Fibroblast of peridontal ligament (primary cell): ENCODE measurements at regions not wholly inside any gene's neighbourhood (a gene's known extent, or its start where the extent isn't known, plus 50 kb on each side); places are given as distances from the start of the nearest gene placed in this dataset.
"Not testable (repeated sequence)": the region's sequence is repeated elsewhere in the genome, so short reads cannot be mapped to it uniquely, and the experiment has no call there.

ENCODE experiments used
- DNase-seq: peaks from one replicate; pipeline ENCODE4 v3.0.0-alpha.2; 2010; ENCODE audit errors: extremely low read depth

DNA sequence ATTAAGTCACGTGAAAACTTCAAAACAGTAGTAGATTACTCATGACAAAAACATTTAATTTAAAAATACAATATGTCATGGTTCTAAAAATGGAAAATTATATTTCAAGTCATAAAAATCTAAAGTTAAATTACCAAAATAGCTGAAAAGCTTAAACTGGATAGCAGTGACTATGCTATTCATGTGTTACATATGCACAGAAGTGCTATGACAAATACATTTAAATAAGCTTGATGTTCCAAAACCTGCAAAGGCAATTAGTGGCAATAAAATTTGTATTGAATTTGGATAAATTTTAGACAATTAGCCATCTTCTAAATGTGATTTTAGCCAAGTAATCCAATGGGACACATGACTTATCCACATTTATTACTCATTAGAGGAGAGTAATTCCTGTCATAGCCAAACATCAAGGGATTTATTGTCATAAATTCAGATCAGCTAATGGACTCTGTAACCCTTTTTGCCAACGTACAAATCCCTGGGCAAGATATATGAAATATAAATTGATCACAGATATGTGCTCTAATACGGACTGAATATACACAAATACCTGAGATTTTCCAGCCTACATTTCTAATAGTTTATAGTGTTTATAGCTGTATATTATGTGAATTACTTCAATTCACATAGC, 419.4 kb downstream of the ISL1 start:
- DNase-seq = no peak

DNA sequence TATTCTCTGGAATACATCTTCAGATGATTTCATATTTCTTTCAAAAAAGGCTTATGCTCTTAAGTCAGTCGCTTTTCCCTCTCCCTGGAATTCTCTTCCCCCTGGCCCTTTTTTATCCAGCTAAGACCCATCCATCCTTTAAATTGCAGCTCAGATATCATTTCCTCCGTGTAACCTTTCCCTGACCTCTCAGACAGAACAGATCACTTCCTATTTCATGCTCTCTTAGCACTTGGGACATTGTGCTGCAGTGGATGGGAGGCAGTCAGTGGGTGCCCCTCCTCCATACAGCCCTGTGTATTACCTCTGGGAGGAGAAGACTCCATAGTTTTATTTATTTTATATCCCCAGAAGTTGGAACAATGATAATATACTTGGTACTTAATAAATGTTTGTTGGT, 423.4 kb downstream of the ISL1 start:
- no peak for DNase-seq

DNA sequence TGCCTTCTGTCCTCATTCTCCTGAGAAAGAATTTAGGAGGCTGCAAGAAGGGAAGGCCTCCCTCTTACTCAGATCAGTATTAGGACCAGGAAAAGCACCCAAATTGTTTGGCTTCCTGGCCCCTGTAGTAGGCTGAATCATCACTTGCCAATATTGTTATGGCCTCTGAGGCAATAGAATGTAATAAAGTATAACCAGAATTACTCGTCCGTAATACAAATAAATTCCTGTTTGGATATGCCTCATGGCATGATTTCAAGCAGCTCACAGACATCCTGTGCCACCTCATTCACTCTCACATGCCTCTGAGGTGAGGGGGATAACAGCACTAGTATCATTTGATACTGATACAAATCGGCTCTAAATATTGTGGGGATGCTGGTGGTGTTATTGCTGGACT, 427.3 kb downstream of the ISL1 start:
- no peak for DNase-seq

DNA sequence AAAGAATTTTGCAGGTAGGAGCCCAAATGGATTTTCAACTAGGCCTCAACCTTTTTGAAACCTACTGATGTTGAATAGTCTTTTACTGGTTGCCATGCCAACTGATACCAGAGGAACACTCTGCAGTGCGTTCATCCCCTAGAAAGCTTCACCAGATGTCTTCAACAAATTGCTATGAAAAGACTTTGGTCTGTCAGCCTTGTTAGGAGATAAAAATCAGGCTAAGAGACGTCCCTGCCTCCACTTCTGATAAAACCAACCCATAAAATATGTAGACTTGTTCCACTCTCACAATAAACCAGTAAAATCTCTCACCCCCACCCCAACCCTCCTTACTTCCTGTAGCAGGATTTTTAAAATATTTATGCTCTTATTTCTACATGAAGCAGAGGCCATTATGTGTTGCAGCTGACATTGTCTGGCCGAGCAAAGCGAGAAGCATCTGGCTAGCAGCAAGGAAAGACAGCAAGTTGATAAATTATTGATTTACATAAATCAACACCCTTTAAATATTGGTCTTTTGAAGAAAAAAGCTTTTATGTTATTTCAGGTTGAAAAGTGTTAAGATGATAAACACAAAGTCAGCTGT, 428.7 kb downstream of the ISL1 start:
- no peak for DNase-seq

DNA sequence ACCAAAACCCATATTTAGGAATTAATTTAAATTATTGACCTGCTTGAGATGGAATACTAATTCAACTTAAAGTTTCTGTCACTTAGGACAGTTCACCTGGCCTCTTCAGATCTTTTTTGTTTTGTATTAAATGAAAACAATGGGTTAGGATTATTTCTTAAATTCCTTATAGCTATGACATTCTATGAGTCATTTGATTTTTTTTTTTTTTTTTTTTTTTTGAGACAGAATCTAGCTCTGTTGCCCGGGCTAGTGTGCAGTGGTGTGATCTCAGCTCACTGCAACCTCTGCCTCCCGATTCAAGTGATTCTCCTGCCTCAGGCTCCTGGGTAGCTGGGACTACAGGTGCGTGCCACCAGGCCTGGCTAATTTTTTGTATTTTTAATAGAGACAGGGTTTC, 431.6 kb downstream of the ISL1 start:
- DNase-seq = not testable (repeated sequence)

DNA sequence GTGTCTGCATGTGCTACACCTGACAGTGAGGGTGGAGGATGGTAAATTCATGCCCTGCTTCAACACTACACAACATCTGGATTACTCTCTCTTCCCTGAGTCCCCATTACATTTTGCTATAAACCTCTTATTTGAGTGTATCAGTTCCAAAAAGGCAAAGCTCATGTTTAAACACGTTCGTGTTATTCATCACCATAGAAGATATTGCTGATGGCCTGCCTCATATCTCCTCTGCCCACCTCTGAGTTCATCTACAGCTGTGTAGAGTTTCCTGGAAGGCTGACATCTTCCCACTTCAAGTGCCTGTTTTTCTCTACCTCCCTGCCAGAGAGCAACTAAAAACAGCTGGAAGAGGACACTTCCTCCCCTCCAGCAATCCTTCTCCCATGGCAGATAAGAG, 433.2 kb downstream of the ISL1 start:
- DNase-seq = no peak

DNA sequence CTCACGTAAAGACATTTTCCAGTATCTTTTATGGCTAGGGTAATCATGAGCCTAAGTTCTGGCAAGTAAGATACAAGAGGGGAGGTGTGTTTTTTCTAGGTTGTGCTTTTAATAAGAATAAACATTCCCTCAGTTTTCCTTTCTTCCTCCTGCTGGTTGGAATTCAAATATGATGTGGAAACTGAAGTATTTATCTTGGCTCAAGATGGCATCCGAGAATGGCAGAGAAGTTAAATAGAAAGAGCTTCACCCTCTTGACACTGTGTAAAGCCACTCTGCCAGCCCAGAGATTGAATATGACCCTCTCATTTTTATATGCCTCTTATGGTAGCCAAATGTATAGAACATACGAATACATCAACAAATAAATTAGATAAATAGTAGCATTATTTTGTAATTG, 438.4 kb downstream of the ISL1 start:
- no peak for DNase-seq

DNA sequence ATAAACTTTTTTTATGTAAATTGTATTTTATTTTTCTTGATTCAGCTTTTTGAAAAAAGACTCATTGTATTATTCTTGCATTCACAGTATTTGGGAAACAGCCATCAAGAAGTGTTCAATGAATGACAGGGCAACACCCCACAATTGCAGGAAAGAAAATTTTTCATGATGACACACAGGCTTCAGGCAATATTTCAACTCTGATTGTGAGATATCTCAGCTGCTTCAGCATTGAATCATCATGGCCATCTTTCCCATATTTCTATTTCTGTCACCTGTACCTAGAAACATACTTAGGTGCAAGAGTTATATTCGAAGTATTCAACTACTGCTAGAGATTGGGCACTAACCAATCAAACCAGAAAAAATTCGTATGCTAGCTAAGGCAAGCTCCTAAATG, 446.0 kb downstream of the ISL1 start:
- no peak for DNase-seq

DNA sequence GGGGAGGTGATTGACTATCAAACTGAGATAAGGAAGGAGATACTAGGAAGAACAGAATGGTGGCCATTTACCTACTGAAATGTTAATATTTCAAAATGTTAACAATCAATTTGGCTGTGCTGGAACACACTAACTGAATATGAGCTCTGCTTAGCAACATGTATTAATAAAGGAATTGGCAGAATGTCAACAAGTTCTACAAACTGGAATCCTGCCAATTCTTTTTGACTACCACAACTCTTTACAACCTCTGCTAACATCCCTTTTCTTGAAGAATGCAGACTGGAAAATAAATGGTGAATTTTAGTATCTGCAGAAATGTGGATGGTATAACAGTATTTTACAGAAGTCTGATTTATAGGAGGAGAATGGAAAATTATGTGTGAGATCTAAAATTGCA, 446.4 kb downstream of the ISL1 start:
- no peak for DNase-seq

DNA sequence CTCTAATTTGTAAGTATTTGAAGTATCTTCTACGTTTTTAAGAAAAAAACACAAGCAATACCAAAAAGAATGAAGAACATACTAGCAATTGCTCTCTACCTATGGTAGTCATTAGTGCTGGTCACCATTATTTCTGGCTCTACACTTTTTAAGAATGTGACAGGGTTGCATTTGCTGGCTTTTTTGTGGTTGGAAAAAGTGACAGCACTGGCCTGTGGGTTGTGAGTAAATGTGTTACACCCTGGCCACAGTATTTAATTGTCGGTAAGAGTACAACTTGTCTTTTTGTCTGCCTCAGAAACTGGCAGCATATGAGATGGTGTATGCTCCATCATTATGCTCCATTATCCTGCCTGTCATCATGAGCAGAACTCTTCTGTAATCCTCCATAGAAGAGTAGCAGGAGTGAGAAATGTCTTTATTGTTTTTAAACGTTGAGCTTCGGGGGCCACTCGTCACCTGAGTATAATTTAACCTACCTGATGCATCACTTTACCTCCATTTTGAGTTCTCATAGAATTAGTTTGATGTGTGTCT, 449.8 kb downstream of the ISL1 start:
- no peak for DNase-seq

DNA sequence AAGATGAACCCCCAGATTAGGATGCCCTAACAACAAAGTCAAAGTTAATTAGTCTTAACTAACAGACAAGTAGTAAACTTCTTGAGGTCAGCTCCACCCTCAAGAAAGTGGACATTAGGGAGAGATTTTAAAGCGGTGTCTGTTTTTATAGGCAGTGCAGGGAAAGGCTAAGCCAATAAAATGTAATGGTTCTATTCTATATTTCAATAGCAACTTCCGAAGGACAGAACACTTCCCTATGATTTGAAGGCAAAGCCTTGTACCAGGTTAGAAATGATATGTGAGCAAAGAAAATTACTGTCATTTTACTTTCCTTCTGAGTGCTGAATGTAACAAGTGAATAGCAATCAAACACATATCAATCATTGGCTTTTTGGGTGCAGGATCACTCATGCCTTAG, 455.2 kb downstream of the ISL1 start:
- no peak for DNase-seq

DNA sequence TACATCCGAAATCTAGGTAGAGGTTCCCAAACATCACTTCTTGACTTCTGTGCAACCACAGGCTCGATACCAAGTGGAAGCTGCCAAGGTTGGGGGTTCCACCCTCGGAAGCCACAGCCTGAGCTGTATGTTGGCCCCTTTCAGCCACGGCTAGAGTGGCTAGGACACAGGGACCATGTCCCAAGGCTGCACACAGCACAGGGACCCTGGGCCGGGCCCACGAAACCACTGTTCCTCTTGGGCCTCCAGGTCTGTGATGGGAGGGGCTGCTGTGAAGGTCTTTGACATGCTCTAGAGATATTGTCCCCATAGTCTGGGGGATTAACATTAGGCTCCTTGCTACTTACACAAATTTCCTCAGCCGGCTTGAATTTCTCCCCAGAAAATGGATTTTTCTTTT, 460.6 kb downstream of the ISL1 start:
- DNase-seq = no peak

DNA sequence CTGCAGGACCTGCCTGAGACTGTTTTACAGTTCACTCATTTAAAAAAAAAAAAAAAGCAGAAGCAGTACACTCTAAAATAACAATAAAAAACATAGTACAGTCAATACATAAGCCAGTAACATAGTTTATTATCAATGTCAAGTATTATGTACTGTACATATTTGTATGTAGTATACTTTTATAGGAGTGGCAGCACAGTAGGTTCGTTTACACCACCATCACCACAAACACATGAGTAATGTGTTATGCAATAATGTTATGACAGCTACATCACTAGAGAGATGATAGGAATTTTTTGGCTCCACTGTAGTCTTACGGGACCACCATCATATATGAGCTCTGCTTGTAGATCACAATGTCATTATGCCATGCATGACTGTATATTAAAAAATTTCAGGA, 462.8 kb downstream of the ISL1 start:
- no peak for DNase-seq

DNA sequence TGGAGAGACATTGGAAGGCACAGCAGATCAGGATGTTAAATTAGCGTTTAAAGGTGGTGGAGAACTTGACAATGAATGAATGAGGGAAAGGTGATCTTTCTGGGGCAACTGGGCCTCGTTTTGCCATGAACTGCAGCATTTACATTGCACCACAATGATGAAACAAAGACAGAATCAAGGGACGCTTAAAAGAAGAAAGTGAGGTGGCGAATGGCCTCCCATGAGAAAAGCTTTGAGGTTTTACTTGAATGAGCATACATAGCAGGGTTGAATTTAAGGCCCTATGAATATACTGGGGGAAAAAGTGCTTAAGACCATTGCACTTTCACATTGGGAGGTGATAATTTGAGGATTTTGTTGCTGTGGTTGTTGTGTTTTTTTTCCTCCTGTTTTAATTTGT, 476.4 kb downstream of the ISL1 start:
- DNase-seq = no peak

DNA sequence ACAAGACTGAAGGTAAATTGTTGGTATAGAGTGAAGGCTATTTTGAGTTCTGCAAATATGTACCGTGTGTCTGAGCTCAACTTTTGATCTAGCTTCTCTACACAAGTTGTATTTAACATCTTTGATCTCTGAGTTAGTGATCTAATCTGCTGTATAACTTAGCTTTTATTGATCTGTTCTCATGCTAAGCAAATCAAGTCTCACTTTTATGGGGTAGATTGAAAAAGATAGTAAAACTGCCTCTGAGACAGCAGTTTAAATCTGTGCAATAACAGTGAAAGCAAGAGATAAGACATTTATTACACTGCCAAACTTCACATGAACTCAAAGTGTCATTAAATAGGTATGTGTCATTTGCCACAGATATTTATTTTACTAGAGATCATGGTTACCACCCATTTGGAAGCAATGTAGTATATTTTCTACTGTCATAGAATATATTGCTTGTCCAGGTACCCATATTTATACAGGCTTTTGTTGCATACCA, 477.3 kb downstream of the ISL1 start:
- no peak for DNase-seq

DNA sequence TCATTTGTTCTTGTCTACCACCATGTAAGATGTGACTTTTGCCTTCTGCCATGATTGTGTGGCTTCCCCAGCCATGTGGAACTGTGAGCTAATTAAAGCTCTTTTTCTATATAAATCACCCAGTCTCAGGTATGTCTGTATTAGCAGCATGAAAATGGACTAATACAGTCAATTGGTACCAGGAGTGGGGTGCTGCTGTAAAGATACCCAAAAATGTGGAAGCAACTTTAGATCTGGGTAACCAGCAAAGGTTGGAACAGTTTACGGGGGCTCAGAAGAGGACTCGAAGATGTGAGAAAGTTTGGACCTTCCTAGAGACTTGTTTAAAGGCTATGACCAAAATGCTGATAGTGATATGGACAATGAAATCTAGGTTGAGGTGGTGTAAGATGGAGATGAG, 488.9 kb downstream of the ISL1 start:
- DNase-seq = no peak

DNA sequence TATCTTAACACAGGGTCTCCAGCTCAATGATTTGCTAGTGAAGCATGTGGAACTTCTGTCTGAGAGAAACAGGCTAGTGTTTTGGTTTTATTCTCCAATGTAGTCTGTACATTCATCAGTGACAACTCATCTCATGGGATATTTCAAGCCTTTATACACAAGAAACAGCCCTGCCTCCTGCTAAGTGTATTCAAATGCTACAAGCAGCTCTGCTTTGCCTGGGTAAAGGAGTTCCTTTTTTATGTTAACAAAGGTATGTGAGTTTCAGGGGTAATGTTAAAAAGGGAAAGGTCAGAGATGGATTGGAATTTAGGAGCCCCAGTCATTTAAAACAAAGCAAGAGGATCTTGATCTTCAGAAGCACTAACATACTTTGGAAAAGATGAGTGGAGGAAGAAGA, 498.7 kb downstream of the ISL1 start:
- no peak for DNase-seq

DNA sequence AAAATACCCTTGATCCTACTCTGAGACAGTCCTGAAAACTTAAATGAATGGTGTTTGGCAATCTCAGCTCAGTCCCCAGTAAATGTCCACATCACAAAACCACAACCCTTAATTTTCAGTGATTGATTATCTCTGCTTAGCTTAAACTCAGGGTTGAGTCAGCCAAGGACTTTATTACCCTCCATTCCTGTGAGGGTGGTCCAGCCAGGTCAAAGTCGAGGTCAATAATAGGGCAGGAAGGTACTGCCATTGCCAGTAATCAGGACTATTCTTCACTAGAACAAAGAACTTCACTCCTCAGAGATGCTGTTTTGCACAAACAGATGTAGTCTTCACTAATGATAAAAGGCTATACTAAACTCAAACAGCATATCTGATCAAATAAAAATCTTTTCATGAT, 499.4 kb downstream of the ISL1 start:
- no peak for DNase-seq

DNA sequence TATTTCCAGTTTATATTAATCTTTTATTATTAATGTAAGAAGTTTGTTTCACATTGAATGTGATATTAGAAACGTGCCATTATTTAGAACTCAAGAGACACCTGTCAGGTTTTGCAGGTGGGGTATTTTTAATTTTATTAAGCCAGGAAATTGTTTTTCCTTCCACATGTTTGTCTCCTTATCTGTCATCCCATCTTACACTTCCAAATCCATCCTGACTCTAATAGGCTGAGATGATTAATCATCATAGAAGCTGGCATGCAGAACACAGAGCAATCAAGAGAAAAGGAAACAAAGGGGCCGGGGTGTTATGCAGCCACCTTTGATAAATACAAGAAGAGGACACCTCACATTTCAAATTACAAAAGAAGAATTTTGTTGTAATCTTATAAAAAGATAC, 506.5 kb downstream of the ISL1 start:
- no peak for DNase-seq

DNA sequence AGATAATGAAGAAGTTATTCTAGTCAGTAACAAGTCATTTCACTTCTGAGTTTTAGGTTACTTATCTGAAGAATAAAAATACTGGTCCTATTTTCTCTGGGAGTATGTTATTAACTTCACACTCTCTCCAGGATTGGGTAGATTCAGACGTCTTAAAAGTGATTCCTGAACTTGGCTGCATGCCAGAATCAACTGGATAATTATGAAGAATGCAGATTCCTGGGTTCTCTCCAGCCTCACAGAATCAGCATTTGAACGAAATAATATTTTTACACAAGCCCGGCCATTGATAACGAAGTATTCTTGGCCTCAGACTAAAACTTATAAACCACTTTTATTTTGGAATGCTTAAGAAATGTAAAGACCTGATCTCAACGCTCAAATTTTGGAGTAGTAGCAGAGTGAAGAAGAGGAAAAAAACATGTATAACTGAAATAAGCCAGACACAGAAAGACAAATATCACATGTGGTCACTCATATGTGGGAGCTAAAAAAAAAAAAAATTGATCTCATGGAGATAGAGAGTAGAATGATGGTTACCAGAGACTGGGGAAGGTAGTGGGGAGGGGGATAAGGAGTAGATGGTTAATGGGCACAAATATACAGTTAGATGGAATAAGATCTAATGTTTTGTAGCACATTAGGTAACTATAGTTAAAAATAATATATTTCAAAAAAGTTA, 507.3 kb downstream of the ISL1 start:
- no peak for DNase-seq

DNA sequence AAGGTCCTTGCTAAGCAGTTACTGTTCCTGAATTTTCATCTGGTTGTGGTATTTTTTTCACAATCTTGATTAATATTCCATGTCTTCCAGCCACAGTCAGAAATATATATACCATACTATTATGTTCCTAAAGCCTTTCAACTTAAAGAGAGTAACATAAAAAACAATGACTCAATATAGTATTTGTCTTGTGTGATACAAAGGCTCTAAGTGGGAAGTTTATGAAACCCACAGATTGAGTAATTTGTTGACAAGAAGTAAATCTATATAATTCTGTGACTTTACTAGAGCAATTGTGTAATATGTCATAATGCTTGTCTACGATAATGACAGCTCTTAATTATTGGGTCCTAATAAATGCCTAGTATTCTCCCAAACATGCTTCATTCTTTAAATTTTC, 509.4 kb downstream of the ISL1 start:
- no peak for DNase-seq

DNA sequence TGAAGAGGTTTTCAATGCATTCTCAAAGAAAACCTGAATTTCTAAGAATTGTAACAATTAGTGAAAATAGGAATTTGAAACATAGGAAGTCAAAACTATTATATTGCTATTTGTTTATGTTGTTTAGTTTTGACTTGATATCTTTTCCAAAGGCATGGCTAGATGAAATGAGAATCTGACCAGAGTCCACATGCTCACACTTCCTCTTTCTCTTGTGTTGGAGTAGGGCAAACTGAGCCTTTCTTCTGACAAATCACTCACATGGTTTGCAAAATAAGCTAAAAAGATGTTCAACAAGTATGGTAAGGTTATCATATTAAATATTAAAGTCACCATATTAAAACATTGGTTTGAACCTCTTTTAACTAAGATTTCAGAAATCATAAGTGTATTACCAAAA, 512.6 kb downstream of the ISL1 start:
- no peak for DNase-seq

DNA sequence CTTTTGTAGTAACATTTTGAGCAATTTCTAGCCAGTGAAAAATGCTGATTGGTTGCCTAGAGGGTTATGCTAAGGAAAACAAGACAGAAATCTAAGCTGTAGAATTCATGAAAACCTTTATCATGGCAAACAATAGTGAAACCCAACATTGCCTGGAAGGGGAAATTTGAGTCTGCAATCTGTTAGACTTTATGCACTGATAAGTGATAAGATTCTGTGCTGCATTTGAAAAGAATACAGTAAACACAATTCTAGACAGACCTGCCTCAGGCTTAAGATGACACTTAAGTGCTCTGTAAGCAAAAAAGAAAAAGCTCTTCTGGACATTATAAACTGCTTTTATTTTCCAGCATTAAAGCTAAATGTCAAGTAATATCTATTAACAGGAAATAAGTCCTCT, 519.3 kb downstream of the ISL1 start:
- DNase-seq = no peak
